Heart left ventricle (tissue), 16 donors: ENCODE measurements at regions not wholly inside any gene's neighbourhood (a gene's known extent, or its start where the extent isn't known, plus 50 kb on each side); places are given as distances from the start of the nearest gene placed in this dataset.

Experiments
- ATAC-seq, 4 donors: fragments of 200-7000 bp; cut with Tn5 transposase; one replicate each; pipeline ENCODE4 v1.9.1; 2020 to 2022; ENCODE audit warnings: moderate library complexity in 4 of 4, mild to moderate bottlenecking in 3 of 4, moderate number of reproducible peaks in 1 of 4
- DNase-seq, 5 donors: peaks; one replicate each; pipeline ENCODE4 v3.0.0-alpha.2; 2020
- H3K27ac ChIP-seq, 12 donors: fragments of 200-600 bp; sonication (generic) in 4 of 12; one replicate each; pipeline versions ENCODE4 v1.5.0 to v1.8.0; 2016 to 2022; ENCODE audit warnings: mild to moderate bottlenecking in 2 of 12
- H3K27me3 ChIP-seq, 9 donors: fragments of 200-600 bp; sonication (generic) in 2 of 9; one replicate each; pipeline versions ENCODE4 v1.5.1 to v1.8.0; 2016 to 2022; ENCODE audit warnings: mild to moderate bottlenecking in 3 of 9
- H3K36me3 ChIP-seq, 9 donors: fragments of 200-600 bp; sonication (generic) in 2 of 9; one replicate each; pipeline versions ENCODE4 v1.5.0 to v1.8.0; 2018 to 2022; ENCODE audit warnings: mild to moderate bottlenecking in 2 of 9
- H3K4me1 ChIP-seq, 12 donors: fragments of 200-600 bp; sonication (generic) in 4 of 12; one replicate each; pipeline versions ENCODE4 v1.5.0 to v1.8.0; 2016 to 2022; ENCODE audit warnings: mild to moderate bottlenecking in 3 of 12
- H3K4me3 ChIP-seq, 12 donors: fragments of 200-600 bp; sonication (generic) in 4 of 12; one replicate each; pipeline versions ENCODE4 v1.5.0 to v1.8.0; 2017 to 2022; ENCODE audit warnings: mild to moderate bottlenecking in 9 of 12, moderate library complexity in 4 of 12
- H3K9me3 ChIP-seq, 12 donors: fragments of 200-600 bp; sonication (generic) in 4 of 12; one replicate each; pipeline versions ENCODE4 v1.5.0 to v1.8.0; 2016 to 2022; ENCODE audit warnings: mild to moderate bottlenecking in 1 of 12
- CTCF ChIP-seq, 12 donors: fragments of 200-600 bp; sonication (generic) in 4 of 12; IDR thresholded peaks; one replicate each; pipeline versions ENCODE4 v1.5.0 to v1.8.0; 2018 to 2022; ENCODE audit warnings: antibody characterized with exemption in 12 of 12, mild to moderate bottlenecking in 5 of 12
- POLR2A ChIP-seq, 2 donors: fragments of 450-650 bp; IDR thresholded peaks; one replicate each; pipeline ENCODE4 v1.6.1; 2017; ENCODE audit warnings: antibody characterized with exemption in 2 of 2, mild to moderate bottlenecking in 2 of 2, moderate library complexity in 2 of 2
- WGBS, 4 donors: extraction: QIAGEN DNeasy Blood & Tissue Kit in 2 of 4; methylation state at CpG; one replicate each; pipeline versions ENCODE4 v1.1.5 to v1.1.7; 2013 to 2018; 5-methylcytosine and 5-hydroxymethylcytosine counted together
- intact Hi-C, 10 donors: fragments of 100-400 bp; cut with DNase I; formaldehyde crosslinking; loops; one replicate each; pipeline versions ENCODE4 v1.11.1 to v1.14.2; 2022
- donor health status: ischemic (EF 13 %, LVEDD 7.1; RV severe dilation, severe dysfunction).
- donor health status: healthy with polysubstance abuse.
- donor health status: DM: no; HTN: yes; CAD: no.
- donor health status: DM: no; HTN: no; CAD: no.
- donor health status: ischemic (EF 25% LVEDD 6.9; RV normal size, moderate dysfunction).
- donor health status: ischemic (EF 25% LVEDD 5.7; RV mildly dilated, moderate dysfunction).
- donor health status: healthy.
- donor health status: DM: yes; HTN: yes; CAD: no.
- donor health status: ischemic (EF 35%, LVEDD 5.7; RV mildly dilated, moderate dysfunction).
- donor health status: nonischemic (EF 11% LVEDD 7.7; RV severe dilation, severe dysfunction).
- donor health status: DM: yes; HTN: yes; CAD: no.
- donor health status: PGD.
- donor health status: ischemic (EF 29% LVEDD 5.4; RV normal size, mild dysfunction).
- donor health status: nonischemic (EF 23%, LVEDD 6.1; RV moderate dilation, normal function).

DNA sequence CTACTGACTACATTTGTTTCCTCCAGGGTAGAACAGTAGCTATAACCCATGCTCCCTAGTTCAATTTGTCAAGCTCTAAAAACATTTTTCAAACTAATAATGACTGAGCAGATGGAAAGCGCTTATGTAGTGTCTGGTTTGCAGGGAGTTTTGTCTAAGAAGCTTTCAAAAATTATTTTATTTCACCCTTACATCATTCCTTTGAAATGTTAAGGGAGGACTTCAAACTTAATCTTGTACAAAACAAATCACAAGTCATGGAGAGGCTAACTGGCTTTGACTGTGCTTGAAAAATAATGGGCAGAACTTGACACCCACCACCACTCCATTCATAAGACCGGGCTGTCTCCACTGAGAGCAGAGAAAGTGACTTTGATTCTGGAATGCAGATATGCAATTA, 153.4 kb upstream of the QRFPR start:
- H3K36me3 ChIP-seq: no peaks in the 10 kb centered on the region
- intact Hi-C loops: no loop called here
- H3K4me3 ChIP-seq: no peak overlapping the region
- H3K27me3 ChIP-seq: no peaks in the 10 kb centered on the region
- peaks cover 0 to 4% (median 0%) of the 10 kb centered on the region in 12 donors for H3K4me1 ChIP-seq
- peak overlapping the region in 1 of 12 donors; percentile 49 for H3K27ac ChIP-seq
- TF ChIP-seq CTCF (IDR thresholded peaks at IDR 0.05) (no peak), POLR2A (IDR thresholded peaks at IDR 0.05) (no peak)
- ATAC-seq (peak in 3 of 4 donors; percentile 32 to 83 (median 53)), DNase-seq (no peak)
- H3K9me3 ChIP-seq: no peaks in the 10 kb centered on the region
- WGBS, 4 donors: 73 to 88% (median 81%) methylated on average over 2 of the region's 2 CpGs

DNA sequence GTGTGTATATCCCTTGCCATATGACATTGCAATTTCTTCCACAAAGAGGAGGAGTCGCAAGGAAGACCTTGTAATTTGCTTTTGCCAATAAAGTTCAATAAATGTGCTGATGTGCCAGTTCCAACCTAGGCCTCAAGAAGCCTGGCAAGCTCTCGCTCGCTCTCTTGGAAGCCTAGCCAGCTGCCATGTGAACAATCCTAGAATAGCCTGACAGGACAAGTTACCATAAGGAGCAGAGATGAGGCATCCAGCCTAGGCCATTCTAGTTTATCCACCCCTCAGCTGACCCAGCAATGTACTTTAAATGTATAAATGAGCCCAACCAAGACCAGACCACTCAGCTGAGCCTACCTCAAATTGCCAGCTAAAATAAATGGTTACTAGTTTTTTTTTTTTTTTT, 145.7 kb upstream of the QRFPR start:
- H3K27ac ChIP-seq: no peak overlapping the region
- no peaks in the 10 kb centered on the region for H3K36me3 ChIP-seq
- intact Hi-C loops: no loop called here
- no peaks in the 10 kb centered on the region for H3K27me3 ChIP-seq
- DNase-seq: peak in 2 of 5 donors; percentile 41 to 48
- H3K9me3 ChIP-seq: no peaks in the 10 kb centered on the region
- WGBS, 4 donors: 65 to 80% (median 73%) methylated on average over 3 of the region's 3 CpGs
- peak; percentile 64 to 74 (median 71) for ATAC-seq
- peaks cover 0 to 9% (median 0%) of the 10 kb centered on the region in 12 donors for H3K4me1 ChIP-seq
- no peak overlapping the region for H3K4me3 ChIP-seq
- TF ChIP-seq POLR2A (IDR thresholded peaks at IDR 0.05): no peak
- no peak for TF ChIP-seq CTCF (IDR thresholded peaks at IDR 0.05)

DNA sequence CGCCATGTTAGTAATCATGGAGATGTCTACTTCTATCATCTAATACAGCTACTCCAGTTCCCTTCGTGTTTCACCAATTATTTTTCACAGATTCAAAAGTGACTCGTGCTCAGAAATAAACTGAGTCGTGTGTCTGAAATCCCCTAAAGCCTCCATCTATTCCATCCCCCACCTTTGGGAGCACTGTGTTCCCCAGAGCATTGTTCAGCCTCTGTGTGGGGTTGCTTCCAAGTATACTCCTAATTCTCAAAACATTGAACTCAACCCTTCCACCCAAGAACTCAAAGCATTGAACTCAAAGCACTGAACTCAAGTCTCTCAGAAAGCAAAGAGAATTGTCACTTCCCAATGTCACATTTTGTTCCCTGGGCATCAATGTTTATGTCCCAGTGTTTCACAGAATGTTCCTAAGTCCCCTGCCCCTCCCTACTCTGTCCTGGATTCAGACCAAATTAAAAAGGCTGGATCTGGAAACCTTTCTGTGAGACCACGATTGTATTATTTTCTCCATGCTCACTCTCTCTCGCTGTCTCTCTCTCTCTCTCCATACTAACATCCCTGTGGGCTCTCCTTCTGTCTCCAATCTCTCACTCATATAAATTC, 138.5 kb upstream of the QRFPR start:
- Histone ChIP-seq H3K36me3 (no peaks in the 10 kb centered on the region), H3K27ac (no peak overlapping the region), H3K27me3 (no peaks in the 10 kb centered on the region), H3K9me3 (no peaks in the 10 kb centered on the region), H3K4me1 (no peaks in the 10 kb centered on the region), H3K4me3 (no peak overlapping the region)
- intact Hi-C loops: no loop called here
- no peak for DNase-seq
- ATAC-seq: no peak
- 80 to 92% (median 86%) methylated on average over 6 of the region's 6 CpGs for WGBS, 4 donors
- TF ChIP-seq CTCF (IDR thresholded peaks at IDR 0.05): no peak
- no peak for TF ChIP-seq POLR2A (IDR thresholded peaks at IDR 0.05)

DNA sequence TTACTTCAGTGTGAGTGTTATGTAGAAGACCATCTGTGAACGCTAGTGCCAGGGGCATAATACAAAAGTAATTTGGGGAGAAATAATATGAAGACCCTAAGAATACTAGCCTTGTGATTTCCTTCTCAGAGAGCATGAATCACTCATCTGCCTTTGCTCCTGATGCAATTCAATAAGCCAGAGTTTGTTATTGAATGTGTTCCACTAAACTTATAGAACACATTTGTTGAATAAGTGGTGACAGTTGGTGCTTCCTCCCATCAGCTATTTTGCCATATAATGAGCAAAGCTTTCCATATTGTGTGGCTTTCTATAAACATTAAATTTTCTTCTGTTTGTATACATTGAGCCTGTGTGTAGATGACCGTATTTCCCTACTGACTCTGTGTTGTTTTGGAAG, 136.4 kb upstream of the QRFPR start:
- intact Hi-C loops: no loop called here
- Histone ChIP-seq H3K4me1 (no peaks in the 10 kb centered on the region), H3K36me3 (no peaks in the 10 kb centered on the region), H3K27ac (no peak overlapping the region), H3K4me3 (no peak overlapping the region), H3K9me3 (no peaks in the 10 kb centered on the region), H3K27me3 (no peaks in the 10 kb centered on the region)
- WGBS, 4 donors: 74 to 91% (median 84%) methylated on average over 2 of the region's 2 CpGs
- TF ChIP-seq POLR2A (IDR thresholded peaks at IDR 0.05): no peak
- no peak for TF ChIP-seq CTCF (IDR thresholded peaks at IDR 0.05)
- ATAC-seq: no peak
- DNase-seq: no peak
